NCI-H345 (cell line): ENCODE measurements at regions not wholly inside any gene's neighbourhood (a gene's known extent, or its start where the extent isn't known, plus 50 kb on each side); places are given as distances from the start of the nearest gene placed in this dataset.
"Not testable (repeated sequence)": the region's sequence is repeated elsewhere in the genome, so short reads cannot be mapped to it uniquely, and the experiment has no call there.

ENCODE experiments used
- DNase-seq: peaks from one replicate; lab custom pipeline; 2025; lab: John Stamatoyannopoulos, UW

GRCh38 chrX:30008031-30008430, 207.3 kb upstream of the MAGEB2 start:
- DNase-seq = no peak

GRCh38 chrX:30010471-30010870, 204.9 kb upstream of the MAGEB2 start:
- no peak for DNase-seq

GRCh38 chrX:30015440-30015839, 199.9 kb upstream of the MAGEB2 start:
- DNase-seq = no peak

GRCh38 chrX:30027636-30028035, 187.7 kb upstream of the MAGEB2 start:
- no peak for DNase-seq

- not testable (repeated sequence) for DNase-seq
Measured at GRCh38 chrX:30036406-30036805, 179.0 kb upstream of the MAGEB2 start.

- no peak for DNase-seq
Measured at GRCh38 chrX:30039768-30040167, 175.6 kb upstream of the MAGEB2 start.

GRCh38 chrX:30060718-30061117, 154.6 kb upstream of the MAGEB2 start:
- peak; percentile 16 for DNase-seq

- no peak for DNase-seq
Measured at GRCh38 chrX:30065226-30065625, 150.1 kb upstream of the MAGEB2 start.

- no peak for DNase-seq
Measured at GRCh38 chrX:30067677-30068076, 147.7 kb upstream of the MAGEB2 start.

GRCh38 chrX:30085571-30085970, 129.8 kb upstream of the MAGEB2 start:
- DNase-seq = no peak

GRCh38 chrX:30111431-30111830, 103.9 kb upstream of the MAGEB2 start:
- no peak for DNase-seq

GRCh38 chrX:30141966-30142365, 73.4 kb upstream of the MAGEB2 start:
- DNase-seq = peak; percentile 48

GRCh38 chrX:30144221-30144620, 71.1 kb upstream of the MAGEB2 start:
- DNase-seq = no peak

GRCh38 chrX:30144971-30145731, 70.2 kb upstream of the MAGEB2 start:
- no peak for DNase-seq

GRCh38 chrX:30147996-30148643, 67.2 kb upstream of the MAGEB2 start:
- DNase-seq = no peak

GRCh38 chrX:30149206-30149605, 66.2 kb upstream of the MAGEB2 start:
- DNase-seq = not testable (repeated sequence)

- peak; percentile 0 for DNase-seq
Measured at GRCh38 chrX:30150196-30150895, 65.0 kb upstream of the MAGEB2 start.

GRCh38 chrX:30151964-30152363, 63.4 kb upstream of the MAGEB2 start:
- no peak for DNase-seq

- no peak for DNase-seq
Measured at GRCh38 chrX:30153175-30153880, 62.0 kb upstream of the MAGEB2 start.

- DNase-seq = no peak
Measured at GRCh38 chrX:30153881-30154260, 61.5 kb upstream of the MAGEB2 start.

GRCh38 chrX:30156009-30156408, 59.4 kb upstream of the MAGEB2 start:
- DNase-seq = no peak

- DNase-seq = no peak
Measured at GRCh38 chrX:30156880-30157560, 58.3 kb upstream of the MAGEB2 start.
